ENCODE measurements at regions not wholly inside any gene's neighbourhood (a gene's known extent, or its start where the extent isn't known, plus 50 kb on each side); places are given as distances from the start of the nearest gene placed in this dataset.

DNA sequence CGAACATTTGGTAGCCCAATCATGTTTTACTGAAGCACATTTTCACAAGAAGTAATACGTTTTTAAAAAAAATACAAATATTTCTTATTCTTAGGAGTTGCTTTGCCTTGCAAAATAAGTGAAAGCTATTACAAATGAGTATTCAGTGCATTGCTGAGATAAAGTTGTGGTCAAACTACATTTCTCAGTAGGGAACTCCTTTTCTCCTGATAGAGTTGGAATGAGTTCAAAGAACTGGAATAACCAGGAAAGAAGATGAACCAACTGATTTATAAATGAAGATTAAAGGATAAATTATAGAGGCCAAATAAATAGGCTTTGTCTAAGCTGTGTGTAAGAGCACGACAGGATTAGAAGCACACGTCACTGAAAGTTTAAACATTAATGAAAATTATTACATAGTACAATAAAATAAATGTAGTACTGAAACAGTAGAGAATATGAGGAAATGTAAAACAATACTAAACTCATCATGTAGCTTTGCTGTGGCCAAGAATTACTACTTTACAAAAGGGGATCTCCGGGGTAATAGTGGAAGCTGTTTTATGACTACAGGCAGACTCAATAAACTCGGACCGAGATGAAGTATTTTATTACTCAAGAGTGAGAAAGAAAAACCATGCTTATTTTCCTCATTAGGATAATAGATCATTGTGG, 73.6 kb downstream of the KCNJ2 start:
- H3K9me3 ChIP-seq (ENCODE audit: control insufficient read depth in 2 of 3, insufficient read depth in 1 of 3, low read length in 3 of 3), result no peaks in the 10 kb centered on the region
- H3K27me3 ChIP-seq (ENCODE audit: control insufficient read depth, insufficient read depth, low read length), result no peaks in the 10 kb centered on the region
- intact Hi-C loops (cut with DNase I), result no loop called here
- no peaks in the 10 kb centered on the region for H3K36me3 ChIP-seq (ENCODE audit: control insufficient read depth in 2 of 3, insufficient read depth in 3 of 3, low read length in 3 of 3)
- no peaks in the 10 kb centered on the region for H3K4me1 ChIP-seq (ENCODE audit: control insufficient read depth in 2 of 3, insufficient read depth in 2 of 3, low read depth in 1 of 3, low read length in 3 of 3)
- no peak overlapping the region for H3K27ac ChIP-seq (ENCODE audit: low read depth in 2 of 2, low read length in 2 of 2)
- TF ChIP-seq, protein P1, sequence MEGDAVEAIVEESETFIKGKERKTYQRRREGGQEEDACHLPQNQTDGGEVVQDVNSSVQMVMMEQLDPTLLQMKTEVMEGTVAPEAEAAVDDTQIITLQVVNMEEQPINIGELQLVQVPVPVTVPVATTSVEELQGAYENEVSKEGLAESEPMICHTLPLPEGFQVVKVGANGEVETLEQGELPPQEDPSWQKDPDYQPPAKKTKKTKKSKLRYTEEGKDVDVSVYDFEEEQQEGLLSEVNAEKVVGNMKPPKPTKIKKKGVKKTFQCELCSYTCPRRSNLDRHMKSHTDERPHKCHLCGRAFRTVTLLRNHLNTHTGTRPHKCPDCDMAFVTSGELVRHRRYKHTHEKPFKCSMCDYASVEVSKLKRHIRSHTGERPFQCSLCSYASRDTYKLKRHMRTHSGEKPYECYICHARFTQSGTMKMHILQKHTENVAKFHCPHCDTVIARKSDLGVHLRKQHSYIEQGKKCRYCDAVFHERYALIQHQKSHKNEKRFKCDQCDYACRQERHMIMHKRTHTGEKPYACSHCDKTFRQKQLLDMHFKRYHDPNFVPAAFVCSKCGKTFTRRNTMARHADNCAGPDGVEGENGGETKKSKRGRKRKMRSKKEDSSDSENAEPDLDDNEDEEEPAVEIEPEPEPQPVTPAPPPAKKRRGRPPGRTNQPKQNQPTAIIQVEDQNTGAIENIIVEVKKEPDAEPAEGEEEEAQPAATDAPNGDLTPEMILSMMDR (IDR thresholded peaks at IDR 0.05; ENCODE audit: borderline replicate concordance, extremely low read depth, insufficient read depth), result no peak
- DNase-seq (no peak), FAIRE-seq (no peak)
- H3K4me3 ChIP-seq (ENCODE audit: low read length in 3 of 3), result no peak overlapping the region
- no peak overlapping the region for H3K9ac ChIP-seq (ENCODE audit: low read length in 3 of 3)

DNA sequence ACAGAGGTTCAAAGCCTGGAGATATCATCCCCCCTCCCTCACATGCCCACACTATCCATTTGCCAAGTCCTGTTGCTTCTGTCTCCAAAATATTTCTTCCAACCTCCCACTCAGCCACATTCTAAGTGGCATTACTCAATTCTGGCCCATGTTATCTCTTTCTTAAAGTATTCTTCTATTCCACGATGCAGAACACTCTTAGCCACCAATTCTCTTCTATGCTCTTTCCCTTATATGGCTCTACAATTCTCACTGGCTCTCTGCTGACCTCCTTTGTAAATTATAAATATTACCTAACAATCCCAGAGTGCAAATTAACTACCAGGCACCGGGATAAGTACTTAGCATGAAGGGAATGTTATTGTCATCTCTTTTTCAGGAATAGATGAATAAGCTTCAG, 82.4 kb downstream of the KCNJ2 start:
- no peaks in the 10 kb centered on the region for H3K27me3 ChIP-seq (ENCODE audit: control insufficient read depth, insufficient read depth, low read length)
- H3K4me3 ChIP-seq (ENCODE audit: low read length in 3 of 3), result no peak overlapping the region
- H3K4me1 ChIP-seq (ENCODE audit: control insufficient read depth in 2 of 3, insufficient read depth in 2 of 3, low read depth in 1 of 3, low read length in 3 of 3), result no peaks in the 10 kb centered on the region
- no peak overlapping the region for H3K9ac ChIP-seq (ENCODE audit: low read length in 3 of 3)
- TF ChIP-seq, protein P1 (IDR thresholded peaks at IDR 0.05; ENCODE audit: borderline replicate concordance, extremely low read depth, insufficient read depth), result no peak
- FAIRE-seq (no peak), DNase-seq (no peak)
- no peaks in the 10 kb centered on the region for H3K36me3 ChIP-seq (ENCODE audit: control insufficient read depth in 2 of 3, insufficient read depth in 3 of 3, low read length in 3 of 3)
- H3K9me3 ChIP-seq (ENCODE audit: control insufficient read depth in 2 of 3, insufficient read depth in 1 of 3, low read length in 3 of 3), result no peaks in the 10 kb centered on the region
- intact Hi-C loops (cut with DNase I), result no loop called here
- no peak overlapping the region for H3K27ac ChIP-seq (ENCODE audit: low read depth in 2 of 2, low read length in 2 of 2)

DNA sequence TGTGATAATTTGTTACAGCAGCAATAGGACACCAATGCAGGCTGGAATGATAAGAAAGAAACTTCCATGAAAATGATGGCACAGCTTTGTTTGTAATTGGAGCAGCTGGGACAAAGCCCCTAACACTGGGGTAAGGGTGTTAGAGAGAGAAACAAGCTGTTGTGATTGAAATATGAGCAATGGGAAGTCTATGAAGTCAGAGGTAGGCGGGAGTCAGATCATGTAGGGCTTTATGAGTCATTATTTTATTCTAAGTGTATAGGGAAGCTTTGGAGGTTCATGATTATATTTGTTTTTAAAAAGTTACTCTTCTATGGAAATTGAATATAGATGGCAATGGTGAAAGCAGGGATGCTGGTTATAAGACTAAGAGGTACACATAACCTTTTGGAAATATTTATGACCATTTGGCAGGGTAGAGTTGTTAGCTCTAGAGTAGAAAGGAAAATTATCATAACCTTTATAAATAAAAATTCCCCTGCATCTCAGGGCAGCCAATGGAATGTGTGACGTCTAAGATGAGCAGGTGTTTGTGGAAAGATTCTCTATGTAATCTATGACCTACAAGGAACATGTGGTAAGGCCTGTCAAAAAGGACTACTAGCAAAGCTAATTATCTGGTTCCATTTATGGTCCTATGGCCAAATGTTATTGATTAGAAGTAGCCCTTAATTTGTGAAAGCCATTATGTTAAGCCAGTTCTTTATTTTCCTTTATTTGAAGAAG, 85.6 kb downstream of the KCNJ2 start:
- FAIRE-seq, result no peak

More for the DNA sequence above, 85.6 kb downstream of the KCNJ2 start:
- no peak overlapping the region for H3K4me3 ChIP-seq (ENCODE audit: low read length in 3 of 3)
- no peaks in the 10 kb centered on the region for H3K9me3 ChIP-seq (ENCODE audit: control insufficient read depth in 2 of 3, insufficient read depth in 1 of 3, low read length in 3 of 3)
- DNase-seq, result no peak
- intact Hi-C loops (cut with DNase I), result no loop called here
- H3K36me3 ChIP-seq (ENCODE audit: control insufficient read depth in 2 of 3, insufficient read depth in 3 of 3, low read length in 3 of 3), result no peaks in the 10 kb centered on the region
- H3K27me3 ChIP-seq (ENCODE audit: control insufficient read depth, insufficient read depth, low read length), result no peaks in the 10 kb centered on the region
- TF ChIP-seq, protein P1 (IDR thresholded peaks at IDR 0.05; ENCODE audit: borderline replicate concordance, extremely low read depth, insufficient read depth), result no peak
- H3K4me1 ChIP-seq (ENCODE audit: control insufficient read depth in 2 of 3, insufficient read depth in 2 of 3, low read depth in 1 of 3, low read length in 3 of 3), result no peaks in the 10 kb centered on the region
- no peak overlapping the region for H3K9ac ChIP-seq (ENCODE audit: low read length in 3 of 3)
- H3K27ac ChIP-seq (ENCODE audit: low read depth in 2 of 2, low read length in 2 of 2), result no peak overlapping the region

Data from kidney (tissue), 13 donors.